Mammary epithelial cell (primary cell): ENCODE measurements at regions not wholly inside any gene's neighbourhood (a gene's known extent, or its start where the extent isn't known, plus 50 kb on each side); places are given as distances from the start of the nearest gene placed in this dataset.

ENCODE experiments used
- CTCF ChIP-seq, 2 donors: IDR thresholded peaks in 1 of 2; conservative IDR thresholded peaks in 1 of 2; 2 replicates each; pipeline ENCODE4 v1.5.1; 2011 to 2012; ENCODE audit warnings: inconsistent platforms in 2 of 2, low read length in 2 of 2, mild to moderate bottlenecking in 2 of 2, control low read depth in 1 of 2, low read depth in 1 of 2; ENCODE audit not compliant: insufficient read depth in 1 of 2; ENCODE audit errors: extremely low read depth in 1 of 2
- EZH2 ChIP-seq: IDR thresholded peaks from 2 replicates; pipeline ENCODE4 v1.6.1; 2012; ENCODE audit warnings: low read length, inconsistent platforms, borderline replicate concordance

- TF ChIP-seq EZH2 (no peak), CTCF (conservative IDR thresholded peaks at IDR 0.05 in 1 of 2, IDR thresholded peaks at IDR 0.05 in 1 of 2; ENCODE audit: extremely low read depth in 1 of 2, insufficient read depth in 1 of 2, low read depth in 1 of 2, low read length in 2 of 2) (no peak)
These were observed 198.0 kb upstream of the LEF1 start for GRCh38 chr4:108366716-108367115.
